HEK293T (cell line): ENCODE measurements at regions not wholly inside any gene's neighbourhood (a gene's known extent, or its start where the extent isn't known, plus 50 kb on each side); places are given as distances from the start of the nearest gene placed in this dataset.

Source experiments
- CTCF ChIA-PET: fragments of 350-600 bp; formaldehyde crosslinking; extraction: SDS; loops from one replicate; lab custom pipeline; 2021; ENCODE audit warnings: antibody characterized with exemption, inconsistent platforms; lab: Yijun Ruan, JAX
- POLR2A ChIA-PET: fragments of 350-600 bp; formaldehyde crosslinking; extraction: SDS; loops from one replicate; lab custom pipeline; 2020; ENCODE audit warnings: antibody characterized with exemption, inconsistent platforms; lab: Yijun Ruan, JAX
- DNase-seq: peaks from one replicate; pipeline ENCODE4 v3.0.0; 2012; ENCODE audit warnings: mixed read lengths; ENCODE audit errors: extremely low spot score
- ARNT ChIP-seq: fragments of 450-650 bp; IDR thresholded peaks from 2 replicates; pipeline ENCODE4 v1.6.1; 2017; ENCODE audit warnings: mild to moderate bottlenecking
- BHLHE40 ChIP-seq: fragments of 450-650 bp; IDR thresholded peaks from 2 replicates; pipeline ENCODE4 v1.6.1; 2016; ENCODE audit warnings: mild to moderate bottlenecking, moderate library complexity, borderline replicate concordance
- CTBP1 ChIP-seq: fragments of 450-650 bp; IDR thresholded peaks from 2 replicates; pipeline ENCODE4 v1.6.1; 2016; ENCODE audit warnings: borderline replicate concordance
- ELF4 ChIP-seq: fragments of 450-650 bp; IDR thresholded peaks from 2 replicates; pipeline ENCODE4 v1.6.1; 2017; ENCODE audit warnings: antibody characterized with exemption
- FOXA1 ChIP-seq: fragments of 450-650 bp; IDR thresholded peaks from 2 replicates; pipeline ENCODE4 v1.6.1; 2016; ENCODE audit warnings: mild to moderate bottlenecking
- FOXK2 ChIP-seq: fragments of 450-650 bp; IDR thresholded peaks from 2 replicates; pipeline ENCODE4 v1.6.1; 2016; ENCODE audit warnings: mild to moderate bottlenecking
- FOXM1 ChIP-seq: fragments of 450-650 bp; IDR thresholded peaks from 2 replicates; pipeline ENCODE4 v1.6.1; 2017; ENCODE audit warnings: mild to moderate bottlenecking, borderline replicate concordance
- HDGF ChIP-seq: fragments of 450-650 bp; IDR thresholded peaks from 2 replicates; pipeline ENCODE4 v1.6.1; 2017; ENCODE audit warnings: antibody characterized with exemption, borderline replicate concordance
- L3MBTL2 ChIP-seq: fragments of 450-650 bp; conservative IDR thresholded peaks from 2 replicates; pipeline ENCODE4 v1.6.1; 2016; ENCODE audit warnings: mild to moderate bottlenecking
- LEF1 ChIP-seq: fragments of 450-650 bp; IDR thresholded peaks from 2 replicates; pipeline ENCODE4 v1.6.1; 2017; ENCODE audit warnings: mild to moderate bottlenecking, borderline replicate concordance
- NFRKB ChIP-seq: fragments of 450-650 bp; IDR thresholded peaks from 2 replicates; pipeline ENCODE4 v1.6.1; 2016; ENCODE audit warnings: mild to moderate bottlenecking, moderate library complexity
- SP1 ChIP-seq: fragments of 450-650 bp; IDR thresholded peaks from 2 replicates; pipeline ENCODE4 v1.6.1; 2017
- SUZ12 ChIP-seq: fragments of 450-650 bp; IDR thresholded peaks from 2 replicates; pipeline ENCODE4 v1.6.1; 2016; ENCODE audit warnings: mild to moderate bottlenecking
- TARDBP ChIP-seq: fragments of 450-650 bp; IDR thresholded peaks from 2 replicates; pipeline ENCODE4 v1.6.1; 2016
- ZNF384 ChIP-seq: fragments of 450-650 bp; IDR thresholded peaks from 2 replicates; pipeline ENCODE4 v1.6.1; 2016
- TF ChIP-seq, protein P1 (sequence below): fragments of 450-650 bp; IDR thresholded peaks from 2 replicates; pipeline ENCODE4 v1.6.1; 2016

DNA sequence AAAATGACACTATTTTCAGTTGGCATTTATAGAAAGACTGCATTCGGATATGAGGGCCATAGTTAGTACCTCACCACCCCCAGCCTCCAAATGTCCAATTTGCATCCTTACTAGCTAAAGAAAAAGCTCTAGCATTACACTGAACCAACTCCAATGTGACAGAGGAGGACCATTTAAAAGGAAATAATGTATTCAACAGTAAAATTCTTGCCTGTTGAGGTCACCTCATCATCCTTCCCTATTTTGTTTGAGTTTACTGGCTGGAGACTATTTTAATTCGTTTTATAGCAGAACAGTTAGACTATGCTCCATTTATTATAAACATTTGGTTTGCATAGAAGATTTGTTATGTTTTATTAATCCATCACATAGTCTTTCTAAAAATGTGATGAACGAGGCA lies 88.2 kb upstream of the PPARGC1A start:
- TF ChIP-seq L3MBTL2 (no peak), ELF4 (no peak), ZNF384 (no peak), HDGF (no peak)
- POLR2A ChIA-PET, result interaction anchor here (1.2 kb wide), 1 partner anchor 88 kb away, joined by 3 read pairs; the partner anchor contains the start of gene PPARGC1A
- DNase-seq, result no peak
- CTCF ChIA-PET, result no interaction called here

- TF ChIP-seq ARNT (no peak), L3MBTL2 (no peak), ELF4 (no peak), SP1 (no peak), TARDBP (no peak), CTBP1 (no peak), ZNF384 (no peak), FOXA1 (no peak), BHLHE40 (no peak), LEF1 (no peak), SUZ12 (no peak), FOXK2 (no peak), FOXM1 (no peak), HDGF (no peak), NFRKB (no peak)
- TF ChIP-seq, protein P1, sequence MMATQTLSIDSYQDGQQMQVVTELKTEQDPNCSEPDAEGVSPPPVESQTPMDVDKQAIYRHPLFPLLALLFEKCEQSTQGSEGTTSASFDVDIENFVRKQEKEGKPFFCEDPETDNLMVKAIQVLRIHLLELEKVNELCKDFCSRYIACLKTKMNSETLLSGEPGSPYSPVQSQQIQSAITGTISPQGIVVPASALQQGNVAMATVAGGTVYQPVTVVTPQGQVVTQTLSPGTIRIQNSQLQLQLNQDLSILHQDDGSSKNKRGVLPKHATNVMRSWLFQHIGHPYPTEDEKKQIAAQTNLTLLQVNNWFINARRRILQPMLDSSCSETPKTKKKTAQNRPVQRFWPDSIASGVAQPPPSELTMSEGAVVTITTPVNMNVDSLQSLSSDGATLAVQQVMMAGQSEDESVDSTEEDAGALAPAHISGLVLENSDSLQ, result no peak
- DNase-seq, result no peak
- CTCF ChIA-PET, result no interaction called here
- POLR2A ChIA-PET, result no interaction called here
These were observed 86.6 kb upstream of the PPARGC1A start for GRCh38 chr4:23976423-23976822.

DNA sequence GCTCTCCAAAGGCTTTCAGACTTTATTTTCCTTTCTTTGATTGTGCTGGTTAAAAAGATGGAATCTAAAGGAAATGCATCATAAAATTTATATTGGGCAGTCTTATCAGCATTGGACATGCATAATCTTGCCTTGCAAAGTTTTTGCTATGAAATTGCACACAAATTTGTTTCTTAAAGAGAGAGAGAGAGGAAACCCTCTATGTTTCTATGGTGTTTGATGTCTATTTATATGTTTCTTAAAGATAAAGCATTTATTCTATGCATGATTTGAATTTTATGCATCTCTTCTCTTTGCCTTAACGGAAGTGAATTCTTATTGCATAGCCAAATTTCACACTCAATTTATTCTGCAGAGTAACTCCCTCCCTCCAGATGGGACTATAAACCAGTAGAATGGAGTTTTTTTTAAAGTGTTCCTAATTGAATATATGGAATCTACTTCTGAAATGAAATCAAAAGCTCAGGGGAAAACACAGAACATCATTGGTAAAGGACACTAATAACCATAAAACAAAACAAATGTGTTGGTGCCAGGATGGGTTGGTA lies 83.5 kb upstream of the PPARGC1A start:
- no peak for DNase-seq
- TF ChIP-seq SUZ12 (no peak), FOXA1 (no peak), ARNT (no peak), CTBP1 (no peak), FOXK2 (no peak), LEF1 (no peak), TARDBP (no peak), ELF4 (no peak), SP1 (no peak), ZNF384 (no peak)
- TF ChIP-seq, protein P1, result no peak
- ChIA-PET CTCF (no interaction called here), POLR2A (no interaction called here)

GRCh38 chr4:23972805-23973204 lies 83.0 kb upstream of the PPARGC1A start:
- DNase-seq, result no peak
- TF ChIP-seq NFRKB (no peak), ZNF384 (no peak), BHLHE40 (no peak), CTBP1 (no peak)
- ChIA-PET CTCF (no interaction called here), POLR2A (no interaction called here)

GRCh38 chr4:23972187-23972586 lies 82.3 kb upstream of the PPARGC1A start:
- ChIA-PET POLR2A (no interaction called here), CTCF (no interaction called here)
- TF ChIP-seq FOXA1 (no peak), L3MBTL2 (no peak), HDGF (no peak), SP1 (no peak), LEF1 (no peak), TARDBP (no peak), FOXM1 (no peak), ARNT (no peak), CTBP1 (no peak), SUZ12 (no peak), ELF4 (no peak), BHLHE40 (no peak), FOXK2 (no peak)
- TF ChIP-seq, protein P1, result no peak
- no peak for DNase-seq

DNA sequence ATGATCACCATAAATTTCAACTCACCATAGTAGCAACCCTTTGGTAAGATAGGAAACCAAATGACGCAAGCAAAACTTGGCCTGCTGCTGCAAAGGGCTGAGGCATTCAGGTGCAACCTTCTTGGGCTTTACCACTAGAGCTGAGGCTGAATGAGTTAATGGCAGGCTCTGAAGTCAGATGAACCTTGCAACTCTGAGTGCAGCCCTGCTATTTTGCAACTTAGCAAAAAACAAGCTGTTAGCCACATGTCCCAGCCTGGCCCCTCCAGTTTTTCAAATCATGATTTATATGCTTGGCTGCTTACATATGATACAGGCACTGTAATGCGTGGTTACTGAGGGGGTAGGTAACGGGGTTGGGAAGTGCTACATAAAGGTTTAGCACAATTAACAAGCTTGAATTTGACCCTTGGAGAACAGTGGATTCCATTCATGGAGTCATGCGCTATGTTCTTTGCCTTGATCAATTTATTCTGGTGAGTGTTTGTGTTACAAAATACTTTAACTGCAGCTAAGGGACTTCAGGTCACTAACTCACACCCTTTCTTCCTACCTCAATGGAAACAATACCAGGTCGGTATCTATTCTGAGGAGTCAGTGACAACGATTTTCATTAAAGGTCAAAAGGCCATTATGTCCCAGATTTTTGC lies 80.5 kb upstream of the PPARGC1A start:
- TF ChIP-seq SUZ12, result no peak
- TF ChIP-seq ZNF384, result no peak
- no peak for TF ChIP-seq ARNT
- TF ChIP-seq FOXK2, result no peak
- TF ChIP-seq CTBP1, result no peak
- no peak for TF ChIP-seq ELF4
- TF ChIP-seq FOXM1, result no peak
- no peak for TF ChIP-seq LEF1
- POLR2A ChIA-PET, result no interaction called here
- CTCF ChIA-PET, result interaction anchor here (0.7 to 0.8 kb wide), 2 partner anchors 12 to 13 kb away, joined by 3 read pairs; no protein-coding TSS in a partner anchor
- no peak for DNase-seq

DNA sequence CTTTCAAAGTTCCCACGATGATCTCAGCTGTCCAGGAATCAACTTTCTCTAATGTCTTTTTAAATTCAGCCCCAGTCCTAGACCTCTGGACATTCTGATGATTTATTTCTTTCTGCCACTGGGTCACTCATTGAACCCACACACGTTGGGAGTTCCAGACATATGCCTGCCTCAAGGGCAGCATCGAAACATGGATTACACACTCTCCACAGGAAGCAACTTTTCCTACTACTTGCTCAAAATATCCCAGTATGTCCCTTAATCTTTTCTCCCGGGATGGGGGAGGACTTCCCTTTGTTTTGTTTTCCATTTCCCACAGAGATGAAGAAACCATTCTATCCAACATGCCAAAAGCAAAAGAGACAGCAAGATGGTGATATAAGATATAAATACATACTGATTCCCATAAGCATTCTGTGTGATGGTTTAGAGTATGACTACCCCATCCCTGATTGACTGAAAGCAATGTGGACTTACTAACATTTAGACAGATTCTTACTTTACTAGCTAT lies 79.8 kb upstream of the PPARGC1A start:
- POLR2A ChIA-PET, result no interaction called here
- no peak for DNase-seq
- no peak for TF ChIP-seq ZNF384
- no peak for TF ChIP-seq ELF4
- TF ChIP-seq FOXK2, result no peak
- TF ChIP-seq TARDBP, result no peak
- no peak for TF ChIP-seq FOXM1
- TF ChIP-seq ARNT, result no peak
- no peak for TF ChIP-seq CTBP1
- no peak for TF ChIP-seq BHLHE40
- no peak for TF ChIP-seq SUZ12
- TF ChIP-seq LEF1, result no peak
- CTCF ChIA-PET, result interaction anchor here (0.8 kb wide), 1 partner anchor 13 kb away, joined by 3 read pairs; no protein-coding TSS in a partner anchor
